ENCODE measurements at regions not wholly inside any gene's neighbourhood (a gene's known extent, or its start where the extent isn't known, plus 50 kb on each side); places are given as distances from the start of the nearest gene placed in this dataset.

- H2AFZ ChIP-seq (ENCODE audit: low read depth, low read length, severe bottlenecking): no peak overlapping the region
- H3K27me3 ChIP-seq (ENCODE audit: low read length): no peaks in the 10 kb centered on the region
- H3K4me3 ChIP-seq (ENCODE audit: insufficient read depth, low read length, poor library complexity, severe bottlenecking): no peak overlapping the region
- no peaks in the 10 kb centered on the region for H3K9me2 ChIP-seq (replicated peaks; ENCODE audit: insufficient read depth, low read length)
- TF ChIP-seq EZH2phosphoT487 (conservative IDR thresholded peaks at IDR 0.05; ENCODE audit: low read length) (no peak), CTCF (IDR thresholded peaks at IDR 0.05; ENCODE audit: insufficient read depth, low read length, poor library complexity, severe bottlenecking) (no peak)
- peaks cover 3% of the 10 kb centered on the region; the same call in 1 of the 2 replicates for H3K36me3 ChIP-seq (ENCODE audit: low read length)
- H3K79me2 ChIP-seq (ENCODE audit: insufficient read depth, low read length): no peaks in the 10 kb centered on the region
- H3K4me2 ChIP-seq (ENCODE audit: low read depth, low read length, poor library complexity, severe bottlenecking): no peak overlapping the region
- H3K27ac ChIP-seq (ENCODE audit: low read depth, low read length): no peak overlapping the region
- H3K9ac ChIP-seq (ENCODE audit: low read length): no peak overlapping the region
- H3K9me3 ChIP-seq (ENCODE audit: insufficient read depth, low read length): peaks cover 7% of the 10 kb centered on the region; the same call in 1 of the 2 replicates
- H3F3A ChIP-seq (ENCODE audit: insufficient read depth): no peaks in the 10 kb centered on the region
- H4K20me1 ChIP-seq (ENCODE audit: low read depth, low read length): no peaks in the 10 kb centered on the region
Observed at GRCh38 chr2:51535763-51536162, 503.8 kb upstream of the NRXN1 start.

- no peaks in the 10 kb centered on the region for H3K9me2 ChIP-seq (replicated peaks; ENCODE audit: insufficient read depth, low read length)
- H3K9ac ChIP-seq (ENCODE audit: low read length): no peak overlapping the region
- no peak for TF ChIP-seq EZH2phosphoT487 (conservative IDR thresholded peaks at IDR 0.05; ENCODE audit: low read length)
- no peak for TF ChIP-seq CTCF (IDR thresholded peaks at IDR 0.05; ENCODE audit: insufficient read depth, low read length, poor library complexity, severe bottlenecking)
Observed at GRCh38 chr2:51534166-51534565, 502.2 kb upstream of the NRXN1 start.

DNA sequence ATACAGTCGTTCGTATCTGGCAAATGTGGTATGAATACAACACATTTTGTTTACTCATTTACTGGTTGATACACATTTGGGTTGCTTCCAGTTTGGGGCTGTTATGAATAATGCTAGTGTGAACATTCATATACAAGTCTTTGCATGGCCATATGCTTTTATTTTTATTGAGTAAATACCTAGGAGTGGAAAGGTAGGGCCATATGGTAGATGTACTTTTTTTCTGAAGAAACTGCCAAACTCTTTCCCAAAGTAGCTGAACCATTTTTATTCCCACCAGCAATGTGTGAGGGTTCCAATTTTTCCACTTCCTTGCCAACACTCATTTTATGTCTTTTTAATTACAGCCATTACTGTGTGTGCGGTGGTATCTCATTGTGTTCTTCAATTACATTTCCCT is 496.2 kb upstream of the NRXN1 start:
- H4K20me1 ChIP-seq (ENCODE audit: low read depth, low read length): no peaks in the 10 kb centered on the region
- no peaks in the 10 kb centered on the region for H3F3A ChIP-seq (ENCODE audit: insufficient read depth)
- no peaks in the 10 kb centered on the region for H3K27me3 ChIP-seq (ENCODE audit: low read length)
- H2AFZ ChIP-seq (ENCODE audit: low read depth, low read length, severe bottlenecking): no peak overlapping the region
- no peaks in the 10 kb centered on the region for H3K9me2 ChIP-seq (replicated peaks; ENCODE audit: insufficient read depth, low read length)
- H3K4me3 ChIP-seq (ENCODE audit: insufficient read depth, low read length, poor library complexity, severe bottlenecking): no peak overlapping the region
- H3K27ac ChIP-seq (ENCODE audit: low read depth, low read length): no peak overlapping the region
- no peak overlapping the region for H3K4me2 ChIP-seq (ENCODE audit: low read depth, low read length, poor library complexity, severe bottlenecking)
- H3K9ac ChIP-seq (ENCODE audit: low read length): no peak overlapping the region
- TF ChIP-seq EZH2phosphoT487 (conservative IDR thresholded peaks at IDR 0.05; ENCODE audit: low read length) (no peak), CTCF (IDR thresholded peaks at IDR 0.05; ENCODE audit: insufficient read depth, low read length, poor library complexity, severe bottlenecking) (no peak)
- peaks cover 6% of the 10 kb centered on the region; the same call in 1 of the 2 replicates for H3K36me3 ChIP-seq (ENCODE audit: low read length)
- H3K9me3 ChIP-seq (ENCODE audit: insufficient read depth, low read length): no peaks in the 10 kb centered on the region
- H3K79me2 ChIP-seq (ENCODE audit: insufficient read depth, low read length): no peaks in the 10 kb centered on the region

More at GRCh38 chr2:51534166-51534565, 502.2 kb upstream of the NRXN1 start:
- H3F3A ChIP-seq (ENCODE audit: insufficient read depth): no peaks in the 10 kb centered on the region
- H3K9me3 ChIP-seq (ENCODE audit: insufficient read depth, low read length): peaks cover 7% of the 10 kb centered on the region; the same call in 1 of the 2 replicates
- no peak overlapping the region for H3K4me2 ChIP-seq (ENCODE audit: low read depth, low read length, poor library complexity, severe bottlenecking)
- H4K20me1 ChIP-seq (ENCODE audit: low read depth, low read length): no peaks in the 10 kb centered on the region
- H3K79me2 ChIP-seq (ENCODE audit: insufficient read depth, low read length): no peaks in the 10 kb centered on the region
- peaks cover 3% of the 10 kb centered on the region; the same call in 1 of the 2 replicates for H3K36me3 ChIP-seq (ENCODE audit: low read length)
- H3K27me3 ChIP-seq (ENCODE audit: low read length): no peaks in the 10 kb centered on the region
- no peak overlapping the region for H3K27ac ChIP-seq (ENCODE audit: low read depth, low read length)
- no peak overlapping the region for H3K4me3 ChIP-seq (ENCODE audit: insufficient read depth, low read length, poor library complexity, severe bottlenecking)
- peak overlapping the region; percentile 20 for H2AFZ ChIP-seq (ENCODE audit: low read depth, low read length, severe bottlenecking)

All from SU-DHL-6 (cell line).